Neuronal stem cell (in vitro differentiated cells): ENCODE measurements at regions not wholly inside any gene's neighbourhood (a gene's known extent, or its start where the extent isn't known, plus 50 kb on each side); places are given as distances from the start of the nearest gene placed in this dataset.
A peak's percentile ranks its signal among the peaks of the same experiment; 100 is the strongest.
"Not testable (repeated sequence)": the region's sequence is repeated elsewhere in the genome, so short reads cannot be mapped to it uniquely, and the experiment has no call there.

Experiments
- DNase-seq: peaks from one replicate; pipeline ENCODE4 v3.0.0-alpha.2; 2013; ENCODE audit warnings: low spot score
- H2AFZ ChIP-seq: one replicate; pipeline ENCODE4 v1.6.1; 2013; ENCODE audit warnings: mild to moderate bottlenecking, low read length, inconsistent platforms
- H2AK5ac ChIP-seq: 2 replicates; pipeline ENCODE4 v1.6.1; 2013; ENCODE audit warnings: low read depth, mild to moderate bottlenecking, inconsistent platforms, low read length, moderate library complexity, mixed read lengths
- H2BK120ac ChIP-seq: 2 replicates; pipeline ENCODE4 v1.6.1; 2013; ENCODE audit warnings: low read depth, mild to moderate bottlenecking, inconsistent platforms, low read length, moderate library complexity, mixed read lengths
- H2BK12ac ChIP-seq: one replicate; pipeline ENCODE4 v1.6.1; 2013; ENCODE audit warnings: low read length, inconsistent platforms
- H2BK15ac ChIP-seq: 2 replicates; pipeline ENCODE4 v1.6.1; 2013; ENCODE audit warnings: mild to moderate bottlenecking, low read length, inconsistent platforms, mixed read lengths
- H2BK5ac ChIP-seq: one replicate; pipeline ENCODE4 v1.6.1; 2013; ENCODE audit warnings: inconsistent platforms, mild to moderate bottlenecking, low read length, moderate library complexity
- H3K14ac ChIP-seq: one replicate; pipeline ENCODE4 v1.6.1; 2013; ENCODE audit warnings: low read length, inconsistent platforms
- H3K18ac ChIP-seq: 2 replicates; pipeline ENCODE4 v1.6.1; 2013; ENCODE audit warnings: low read length, inconsistent platforms
- H3K23ac ChIP-seq: 2 replicates; pipeline ENCODE4 v1.6.1; 2013; ENCODE audit warnings: low read depth, mild to moderate bottlenecking, mixed read lengths, low read length, inconsistent platforms; ENCODE audit not compliant: poor library complexity
- H3K27ac ChIP-seq: replicated peaks from 3 replicates; pipeline ENCODE4 v1.5.1; 2013; ENCODE audit warnings: low read length, inconsistent platforms
- H3K27me3 ChIP-seq, 3 experiments: 2 replicates each; pipeline ENCODE4 v1.6.1; 2013; ENCODE audit warnings: low read length in 3 of 3, mild to moderate bottlenecking in 2 of 3, inconsistent platforms in 1 of 3, low read depth in 1 of 3, mixed read lengths in 1 of 3, moderate library complexity in 1 of 3; ENCODE audit not compliant: control insufficient read depth in 3 of 3, insufficient read depth in 3 of 3
- H3K36me3 ChIP-seq, 2 donors: replicated peaks in 1 of 2; 2 replicates each; pipeline ENCODE4 v1.6.1; 2013; ENCODE audit warnings: low read length in 2 of 2; ENCODE audit not compliant: control insufficient read depth in 2 of 2, insufficient read depth in 2 of 2
- H3K4ac ChIP-seq: 2 replicates; pipeline ENCODE4 v1.6.1; 2013; ENCODE audit warnings: inconsistent platforms, mild to moderate bottlenecking, low read length, moderate library complexity
- H3K4me1 ChIP-seq, 2 donors: 1 replicate in 1 of 2; 2 replicates in 1 of 2; pipeline ENCODE4 v1.6.1; 2013; ENCODE audit warnings: low read length in 2 of 2, low read depth in 1 of 2; ENCODE audit not compliant: control insufficient read depth in 2 of 2, insufficient read depth in 1 of 2
- H3K4me2 ChIP-seq: one replicate; pipeline ENCODE4 v1.6.1; 2013; ENCODE audit warnings: mild to moderate bottlenecking, low read length, inconsistent platforms; ENCODE audit not compliant: insufficient read depth, poor library complexity, severe bottlenecking
- H3K4me3 ChIP-seq, 2 donors: 2 replicates each; pipeline ENCODE4 v1.5.1; 2013; ENCODE audit warnings: low read length in 2 of 2, mild to moderate bottlenecking in 2 of 2, inconsistent platforms in 1 of 2, moderate library complexity in 1 of 2
- H3K79me1 ChIP-seq: one replicate; pipeline ENCODE4 v1.6.1; 2013; ENCODE audit warnings: low read depth, mild to moderate bottlenecking, inconsistent platforms, low read length, moderate library complexity
- H3K9ac ChIP-seq: one replicate; pipeline ENCODE4 v1.6.1; 2013; ENCODE audit warnings: mild to moderate bottlenecking, low read depth, low read length, inconsistent platforms; ENCODE audit not compliant: poor library complexity
- H3K9me3 ChIP-seq, 2 donors: replicated peaks in 1 of 2; 2 replicates each; pipeline versions ENCODE3 to v1.6.1; 2013; ENCODE audit warnings: low read length in 2 of 2, mild to moderate bottlenecking in 2 of 2, inconsistent platforms in 1 of 2, low read depth in 1 of 2, mixed read lengths in 1 of 2, moderate library complexity in 1 of 2; ENCODE audit not compliant: control insufficient read depth in 2 of 2, insufficient read depth in 1 of 2
- H4K8ac ChIP-seq: one replicate; pipeline ENCODE4 v1.6.1; 2013; ENCODE audit warnings: low read depth, mild to moderate bottlenecking, inconsistent platforms, low read length, moderate library complexity
- H4K91ac ChIP-seq: one replicate; pipeline ENCODE4 v1.6.1; 2013; ENCODE audit warnings: low read length, low read depth, mild to moderate bottlenecking, inconsistent platforms; ENCODE audit not compliant: poor library complexity
- WGBS, 2 donors: extraction: QIAGEN DNeasy Blood & Tissue Kit; methylation state at CpG; one replicate each; pipeline ENCODE4 v1.1.7; 2013; ENCODE audit warnings: missing lambda C conversion rate in 2 of 2, mixed read lengths in 1 of 2; ENCODE audit not compliant: insufficient read length in 2 of 2, insufficient replicate concordance in 1 of 2; ENCODE audit errors: extremely low coverage in 2 of 2; 5-methylcytosine and 5-hydroxymethylcytosine counted together

- no peak overlapping the region for H2AK5ac ChIP-seq
- H2BK120ac ChIP-seq = no peak overlapping the region
- no peak overlapping the region for H4K8ac ChIP-seq
- no peak overlapping the region for H2BK12ac ChIP-seq
- no peak overlapping the region for H3K14ac ChIP-seq
- no peak for DNase-seq
- no peak overlapping the region for H2BK15ac ChIP-seq
- no peaks in the 10 kb centered on the region for H3K4me1 ChIP-seq
- no CpG with 5 or more reads among the region's 2 CpGs for WGBS, 2 donors
- no peak overlapping the region for H2BK5ac ChIP-seq
- H3K36me3 ChIP-seq = no peaks in the 10 kb centered on the region
- H3K18ac ChIP-seq = no peak overlapping the region
- no peak overlapping the region for H3K9ac ChIP-seq
- no peak overlapping the region for H3K23ac ChIP-seq
- no peaks in the 10 kb centered on the region for H3K27me3 ChIP-seq
- no peaks in the 10 kb centered on the region for H3K9me3 ChIP-seq
- no peak overlapping the region for H3K4ac ChIP-seq
- H3K79me1 ChIP-seq = no peaks in the 10 kb centered on the region
- no peak overlapping the region for H3K4me3 ChIP-seq
- no peak overlapping the region for H3K4me2 ChIP-seq
- no peak overlapping the region for H3K27ac ChIP-seq
- no peak overlapping the region for H2AFZ ChIP-seq
- no peak overlapping the region for H4K91ac ChIP-seq
These were observed 1170.7 kb downstream of the FSCB start for GRCh38 chr14:43336351-43336750.

- Histone ChIP-seq H3K14ac (peak overlapping the region; percentile 94), H3K18ac (peak overlapping the region; percentile 28)
- H2BK5ac ChIP-seq, H2AK5ac ChIP-seq, H3K4ac ChIP-seq, H4K91ac ChIP-seq, H3K79me1 ChIP-seq, DNase-seq, H2BK12ac ChIP-seq, H2BK15ac ChIP-seq, H2AFZ ChIP-seq, H3K27ac ChIP-seq, H3K9ac ChIP-seq, H4K8ac ChIP-seq, H2BK120ac ChIP-seq, H3K27me3 ChIP-seq, H3K23ac ChIP-seq, H3K4me3 ChIP-seq, H3K4me2 ChIP-seq, H3K36me3 ChIP-seq, H3K4me1 ChIP-seq, H3K9me3 ChIP-seq: not testable (repeated sequence)
- WGBS, 2 donors = no CpG with 5 or more reads among the region's 24 CpGs
These were observed 1180.3 kb downstream of the FSCB start for GRCh38 chr14:43326501-43327407.

- no peak overlapping the region for H3K27ac ChIP-seq
- H3K79me1 ChIP-seq = no peaks in the 10 kb centered on the region
- no peak overlapping the region for H2BK120ac ChIP-seq
- H3K4me2 ChIP-seq = no peak overlapping the region
- no peak overlapping the region for H2BK15ac ChIP-seq
- no peak overlapping the region for H3K14ac ChIP-seq
- H3K18ac ChIP-seq = no peak overlapping the region
- H3K4me3 ChIP-seq = no peak overlapping the region
- no peak overlapping the region for H4K8ac ChIP-seq
- DNase-seq = no peak
- no peak overlapping the region for H2AK5ac ChIP-seq
- H3K27me3 ChIP-seq = no peaks in the 10 kb centered on the region
- H3K4ac ChIP-seq = no peak overlapping the region
- no peak overlapping the region for H2BK5ac ChIP-seq
- H3K36me3 ChIP-seq = no peaks in the 10 kb centered on the region
- no peak overlapping the region for H3K23ac ChIP-seq
- no peak overlapping the region for H3K9ac ChIP-seq
- H3K9me3 ChIP-seq = no peaks in the 10 kb centered on the region
- H4K91ac ChIP-seq = no peak overlapping the region
- H2BK12ac ChIP-seq = no peak overlapping the region
- WGBS, 2 donors = no CpG with 5 or more reads among the region's 2 CpGs
- H2AFZ ChIP-seq = no peak overlapping the region
- no peaks in the 10 kb centered on the region for H3K4me1 ChIP-seq
These were observed 1190.7 kb downstream of the FSCB start for GRCh38 chr14:43316427-43316826.

GRCh38 chr14:43313719-43314118 lies 1193.4 kb downstream of the FSCB start:
- H2AFZ ChIP-seq = no peak overlapping the region
- no peaks in the 10 kb centered on the region for H3K27me3 ChIP-seq
- H3K4me2 ChIP-seq = no peak overlapping the region
- H2BK12ac ChIP-seq = no peak overlapping the region
- no peaks in the 10 kb centered on the region for H3K9me3 ChIP-seq
- no peak overlapping the region for H2BK15ac ChIP-seq
- H2AK5ac ChIP-seq = no peak overlapping the region
- H4K8ac ChIP-seq = no peak overlapping the region
- no peak overlapping the region for H3K18ac ChIP-seq
- no peak overlapping the region for H2BK120ac ChIP-seq
- H2BK5ac ChIP-seq = no peak overlapping the region
- no peak overlapping the region for H3K27ac ChIP-seq
- H4K91ac ChIP-seq = no peak overlapping the region
- no peaks in the 10 kb centered on the region for H3K36me3 ChIP-seq
- no peaks in the 10 kb centered on the region for H3K79me1 ChIP-seq
- no peak overlapping the region for H3K4ac ChIP-seq
- H3K4me3 ChIP-seq = no peak overlapping the region
- no peak for DNase-seq
- no peak overlapping the region for H3K14ac ChIP-seq
- H3K9ac ChIP-seq = no peak overlapping the region
- H3K23ac ChIP-seq = no peak overlapping the region
- no CpG with 5 or more reads among the region's 1 CpG for WGBS, 2 donors
- no peaks in the 10 kb centered on the region for H3K4me1 ChIP-seq
